Lung (tissue), 1 donor: ENCODE measurements at regions not wholly inside any gene's neighbourhood (a gene's known extent, or its start where the extent isn't known, plus 50 kb on each side); places are given as distances from the start of the nearest gene placed in this dataset. TPM values are rescaled to one million over a fixed set of nuclear protein-coding genes. Genes with fewer than 3 reads are reported as not detected.

Experiments
- small RNA-seq: library from RNA; depleted of rRNA; stranded (forward); fragments of <200 nt; gene quantifications from one replicate; pipeline ENCODE3, GENCODE V24; 2014; ENCODE audit warnings: low replicate concordance

Small RNA genes lying in the stretch of these regions (small RNA-seq; reads per million reads assigned to genes)
- not detected for gene RNU6-1235P
